ENCODE measurements at regions not wholly inside any gene's neighbourhood (a gene's known extent, or its start where the extent isn't known, plus 50 kb on each side); places are given as distances from the start of the nearest gene placed in this dataset.

DNA sequence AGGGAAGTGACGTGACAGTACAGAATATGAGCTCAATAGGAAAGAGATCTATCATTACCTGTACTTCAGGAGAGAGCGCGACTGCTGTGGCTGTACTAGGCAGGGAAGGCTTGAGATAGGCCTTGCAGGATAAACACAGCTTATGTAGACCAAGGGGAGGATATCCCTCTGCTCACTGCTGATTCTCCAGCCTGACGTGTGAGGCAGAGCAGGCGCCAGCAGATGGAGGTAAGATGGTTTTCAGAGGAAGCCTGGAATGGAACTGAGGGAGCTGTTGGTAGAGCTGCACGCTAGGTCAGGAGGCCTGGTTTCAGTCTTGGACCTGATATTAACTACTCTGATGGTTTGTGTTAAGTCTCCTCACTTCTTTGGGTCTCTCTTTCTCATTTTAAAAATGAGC, 291.4 kb downstream of the YTHDC2 start:
- TF ChIP-seq, protein P1, sequence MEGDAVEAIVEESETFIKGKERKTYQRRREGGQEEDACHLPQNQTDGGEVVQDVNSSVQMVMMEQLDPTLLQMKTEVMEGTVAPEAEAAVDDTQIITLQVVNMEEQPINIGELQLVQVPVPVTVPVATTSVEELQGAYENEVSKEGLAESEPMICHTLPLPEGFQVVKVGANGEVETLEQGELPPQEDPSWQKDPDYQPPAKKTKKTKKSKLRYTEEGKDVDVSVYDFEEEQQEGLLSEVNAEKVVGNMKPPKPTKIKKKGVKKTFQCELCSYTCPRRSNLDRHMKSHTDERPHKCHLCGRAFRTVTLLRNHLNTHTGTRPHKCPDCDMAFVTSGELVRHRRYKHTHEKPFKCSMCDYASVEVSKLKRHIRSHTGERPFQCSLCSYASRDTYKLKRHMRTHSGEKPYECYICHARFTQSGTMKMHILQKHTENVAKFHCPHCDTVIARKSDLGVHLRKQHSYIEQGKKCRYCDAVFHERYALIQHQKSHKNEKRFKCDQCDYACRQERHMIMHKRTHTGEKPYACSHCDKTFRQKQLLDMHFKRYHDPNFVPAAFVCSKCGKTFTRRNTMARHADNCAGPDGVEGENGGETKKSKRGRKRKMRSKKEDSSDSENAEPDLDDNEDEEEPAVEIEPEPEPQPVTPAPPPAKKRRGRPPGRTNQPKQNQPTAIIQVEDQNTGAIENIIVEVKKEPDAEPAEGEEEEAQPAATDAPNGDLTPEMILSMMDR (IDR thresholded peaks at IDR 0.05): no peak
- TF ChIP-seq POLR2A (IDR thresholded peaks at IDR 0.05): no peak
